Osteocyte (in vitro differentiated cells): ENCODE measurements at regions not wholly inside any gene's neighbourhood (a gene's known extent, or its start where the extent isn't known, plus 50 kb on each side); places are given as distances from the start of the nearest gene placed in this dataset.
"Not testable (repeated sequence)": the region's sequence is repeated elsewhere in the genome, so short reads cannot be mapped to it uniquely, and the experiment has no call there.

Experiments used
- DNase-seq: peaks from one replicate; pipeline ENCODE4 v3.0.0; 2021; ENCODE audit warnings: mixed read lengths; ENCODE audit not compliant: unreplicated experiment; ENCODE audit errors: extremely low spot score
- H3K27ac Mint-ChIP-seq: one replicate; pipeline ENCODE4 v1.8.0; 2021; ENCODE audit warnings: mild to moderate bottlenecking, mixed read lengths; ENCODE audit not compliant: unreplicated experiment
- H3K27me3 Mint-ChIP-seq: one replicate; pipeline ENCODE4 v1.8.0; 2021; ENCODE audit warnings: mixed read lengths; ENCODE audit not compliant: unreplicated experiment
- H3K36me3 Mint-ChIP-seq: one replicate; pipeline ENCODE4 v1.8.0; 2021; ENCODE audit warnings: mixed read lengths; ENCODE audit not compliant: unreplicated experiment
- H3K4me1 Mint-ChIP-seq: one replicate; pipeline ENCODE4 v1.8.0; 2021; ENCODE audit warnings: mixed read lengths; ENCODE audit not compliant: unreplicated experiment
- H3K4me3 Mint-ChIP-seq: one replicate; pipeline ENCODE4 v1.8.0; 2021; ENCODE audit warnings: mild to moderate bottlenecking, moderate library complexity, mixed read lengths; ENCODE audit not compliant: unreplicated experiment
- H3K9me3 Mint-ChIP-seq: one replicate; pipeline ENCODE4 v1.8.0; 2021; ENCODE audit warnings: mixed read lengths; ENCODE audit not compliant: unreplicated experiment
- CTCF ChIP-seq: fragments of 200-600 bp; sonication (generic); IDR thresholded peaks from 2 replicates; pipeline ENCODE4 v1.5.0; 2021; ENCODE audit warnings: antibody characterized with exemption, mild to moderate bottlenecking, moderate library complexity

GRCh38 chr4:86413426-86413825 is 53.6 kb upstream of the MAPK10 start:
- peaks cover 12% of the 10 kb centered on the region for H3K9me3 Mint-ChIP-seq
- not testable (repeated sequence) for H3K4me3 Mint-ChIP-seq, H3K27me3 Mint-ChIP-seq, H3K27ac Mint-ChIP-seq, DNase-seq, H3K4me1 Mint-ChIP-seq
- peaks cover 14% of the 10 kb centered on the region for H3K36me3 Mint-ChIP-seq

GRCh38 chr4:86414686-86415085 is 54.8 kb upstream of the MAPK10 start:
- H3K4me3 Mint-ChIP-seq: no peak overlapping the region
- H3K27ac Mint-ChIP-seq: no peak overlapping the region
- H3K9me3 Mint-ChIP-seq: peaks cover 12% of the 10 kb centered on the region
- H3K4me1 Mint-ChIP-seq: no peaks in the 10 kb centered on the region
- H3K36me3 Mint-ChIP-seq: peaks cover 14% of the 10 kb centered on the region
- DNase-seq: no peak
- no peak for TF ChIP-seq CTCF
- no peaks in the 10 kb centered on the region for H3K27me3 Mint-ChIP-seq

- Mint-ChIP-seq H3K9me3 (peaks cover 7% of the 10 kb centered on the region), H3K27ac (no peak overlapping the region), H3K4me3 (no peak overlapping the region), H3K27me3 (no peaks in the 10 kb centered on the region), H3K4me1 (no peaks in the 10 kb centered on the region), H3K36me3 (peaks cover 9% of the 10 kb centered on the region)
- no peak for TF ChIP-seq CTCF
- no peak for DNase-seq
These were observed 56.2 kb upstream of the MAPK10 start for GRCh38 chr4:86416081-86416480.

- H3K9me3 Mint-ChIP-seq: no peaks in the 10 kb centered on the region
- DNase-seq: no peak
- H3K27me3 Mint-ChIP-seq: no peaks in the 10 kb centered on the region
- TF ChIP-seq CTCF: no peak
- H3K36me3 Mint-ChIP-seq: no peaks in the 10 kb centered on the region
- H3K27ac Mint-ChIP-seq: no peak overlapping the region
- no peak overlapping the region for H3K4me3 Mint-ChIP-seq
- no peaks in the 10 kb centered on the region for H3K4me1 Mint-ChIP-seq
These were observed 61.6 kb upstream of the MAPK10 start for GRCh38 chr4:86421461-86421860.

GRCh38 chr4:86431543-86432116 is 71.8 kb upstream of the MAPK10 start:
- no peak for DNase-seq
- Mint-ChIP-seq H3K27ac (no peak overlapping the region), H3K4me3 (no peak overlapping the region), H3K36me3 (peaks cover 2% of the 10 kb centered on the region), H3K9me3 (no peaks in the 10 kb centered on the region), H3K27me3 (no peaks in the 10 kb centered on the region), H3K4me1 (peaks cover 1% of the 10 kb centered on the region)
- no peak for TF ChIP-seq CTCF
